B cell (primary cell): ENCODE measurements at regions not wholly inside any gene's neighbourhood (a gene's known extent, or its start where the extent isn't known, plus 50 kb on each side); places are given as distances from the start of the nearest gene placed in this dataset.
"Not testable (repeated sequence)": the region's sequence is repeated elsewhere in the genome, so short reads cannot be mapped to it uniquely, and the experiment has no call there.

ENCODE experiments used
- CTCF ChIP-seq: fragments of 200-600 bp; IDR thresholded peaks from one replicate; pipeline ENCODE4 v1.8.0; 2022; ENCODE audit warnings: antibody characterized with exemption, mild to moderate bottlenecking
- EZH2 ChIP-seq: IDR thresholded peaks from 2 replicates; pipeline ENCODE4 v1.6.1; 2012; ENCODE audit warnings: borderline replicate concordance, low read depth, mild to moderate bottlenecking, moderate library complexity, low read length; ENCODE audit not compliant: insufficient read depth, poor library complexity, severe bottlenecking

DNA sequence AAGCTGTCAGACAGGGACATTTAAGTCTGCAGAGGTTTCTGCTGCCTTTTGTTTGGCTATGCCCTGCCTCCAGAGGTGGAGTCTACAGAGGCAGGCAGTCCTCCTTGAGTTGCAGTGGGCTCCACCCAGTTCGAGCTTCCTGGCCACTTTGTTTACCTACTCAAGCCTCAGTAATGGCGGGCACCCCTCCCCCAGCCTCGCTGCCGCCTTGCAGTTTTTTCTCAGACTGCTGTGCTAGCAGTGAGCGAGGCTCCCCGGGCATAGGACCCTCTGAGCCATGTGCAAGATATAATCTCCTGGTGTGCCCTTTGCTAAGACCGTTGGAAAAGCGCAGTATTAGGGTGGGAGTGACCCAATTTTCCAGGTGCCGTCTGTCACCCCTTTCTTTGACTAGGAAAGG is 2223.8 kb upstream of the RAG2 start:
- TF ChIP-seq CTCF, EZH2: not testable (repeated sequence)
